Fibroblast of villous mesenchyme (primary cell): ENCODE measurements at regions not wholly inside any gene's neighbourhood (a gene's known extent, or its start where the extent isn't known, plus 50 kb on each side); places are given as distances from the start of the nearest gene placed in this dataset.

Experiments
- DNase-seq: peaks from one replicate; pipeline ENCODE4 v3.0.0-alpha.2; 2010; ENCODE audit warnings: low read depth
- H3K4me3 ChIP-seq: 2 replicates; pipeline ENCODE4 v1.5.1; 2011; ENCODE audit warnings: low read depth, mild to moderate bottlenecking, low read length
- CTCF ChIP-seq: IDR thresholded peaks from 2 replicates; pipeline ENCODE4 v1.5.1; 2012; ENCODE audit warnings: low read depth, mild to moderate bottlenecking, low read length; ENCODE audit not compliant: insufficient read depth

GRCh38 chr10:2366264-2366931, 629.1 kb upstream of the ADARB2 start:
- H3K4me3 ChIP-seq: no peak overlapping the region
- no peak for TF ChIP-seq CTCF
- DNase-seq: no peak

- TF ChIP-seq CTCF: no peak
- DNase-seq: no peak
- H3K4me3 ChIP-seq: no peak overlapping the region
These were observed 625.0 kb upstream of the ADARB2 start for GRCh38 chr10:2362331-2362730.

- H3K4me3 ChIP-seq: no peak overlapping the region
- no peak for TF ChIP-seq CTCF
- no peak for DNase-seq
These were observed 621.3 kb upstream of the ADARB2 start for GRCh38 chr10:2358586-2358985.

- TF ChIP-seq CTCF: no peak
- no peak for DNase-seq
These were observed 619.3 kb upstream of the ADARB2 start for GRCh38 chr10:2356670-2357069.

GRCh38 chr10:2351566-2351965, 614.2 kb upstream of the ADARB2 start:
- no peak for DNase-seq
- no peak overlapping the region for H3K4me3 ChIP-seq
- no peak for TF ChIP-seq CTCF

More at GRCh38 chr10:2356670-2357069, 619.3 kb upstream of the ADARB2 start:
- no peak overlapping the region for H3K4me3 ChIP-seq

GRCh38 chr10:2342206-2342605, 604.9 kb upstream of the ADARB2 start:
- DNase-seq: no peak
- H3K4me3 ChIP-seq: no peak overlapping the region
- TF ChIP-seq CTCF: no peak
